Left cardiac atrium (tissue), 4 donors: ENCODE measurements at regions not wholly inside any gene's neighbourhood (a gene's known extent, or its start where the extent isn't known, plus 50 kb on each side); places are given as distances from the start of the nearest gene placed in this dataset.
"Not testable (repeated sequence)": the region's sequence is repeated elsewhere in the genome, so short reads cannot be mapped to it uniquely, and the experiment has no call there.

Experiments
- ATAC-seq, 2 donors: fragments of 200-7000 bp; cut with Tn5 transposase; one replicate each; pipeline ENCODE4 v1.9.1; 2020; ENCODE audit warnings: mild to moderate bottlenecking in 2 of 2, moderate library complexity in 2 of 2
- DNase-seq: peaks from one replicate; pipeline ENCODE4 v3.0.0-alpha.2; 2020
- intact Hi-C, 2 donors: fragments of 100-400 bp; cut with DNase I; formaldehyde crosslinking; loops; one replicate each; pipeline versions ENCODE4 v1.14.1 to v1.15.1; 2022 to 2023
- donor health status: DM: no; HTN: yes; CAD: no.
- donor health status: DM: no; HTN: yes; CAD: no; lungs with severe emphysema.
- donor health status: DM: yes; HTN: yes; CAD: no.
- donor health status: Dilated cardiomyopathy.

GRCh38 chr4:170697045-170697444 lies 607.3 kb upstream of the AADAT start:
- ATAC-seq (no peak), DNase-seq (no peak)
- intact Hi-C loops = no loop called here

GRCh38 chr4:170691168-170691567 lies 601.4 kb upstream of the AADAT start:
- no peak for DNase-seq
- no peak for ATAC-seq
- intact Hi-C loops = no loop called here

DNA sequence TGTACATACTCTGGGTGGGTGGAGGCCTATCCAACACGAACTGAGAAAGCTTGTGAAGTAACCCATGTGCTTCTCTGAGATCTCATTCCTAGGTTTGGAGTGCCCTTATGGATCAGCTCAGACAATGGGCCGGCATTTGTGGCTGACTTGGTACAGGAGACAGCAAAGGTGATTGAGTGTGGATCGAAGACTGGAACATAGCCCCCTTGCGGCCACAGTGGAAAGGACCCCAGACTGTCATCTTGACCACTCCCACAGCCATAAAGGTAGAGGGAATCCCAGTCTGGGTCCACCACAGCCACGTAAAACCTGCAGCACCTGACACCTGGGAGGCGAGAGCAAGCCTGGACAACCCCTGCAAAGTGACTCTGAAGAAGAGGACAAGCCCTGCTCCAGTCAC lies 598.0 kb upstream of the AADAT start:
- DNase-seq (no peak), ATAC-seq (no peak)
- intact Hi-C loops = no loop called here

- intact Hi-C loops, DNase-seq, ATAC-seq: not testable (repeated sequence)
Observed at GRCh38 chr4:170685701-170686100, 595.9 kb upstream of the AADAT start.

DNA sequence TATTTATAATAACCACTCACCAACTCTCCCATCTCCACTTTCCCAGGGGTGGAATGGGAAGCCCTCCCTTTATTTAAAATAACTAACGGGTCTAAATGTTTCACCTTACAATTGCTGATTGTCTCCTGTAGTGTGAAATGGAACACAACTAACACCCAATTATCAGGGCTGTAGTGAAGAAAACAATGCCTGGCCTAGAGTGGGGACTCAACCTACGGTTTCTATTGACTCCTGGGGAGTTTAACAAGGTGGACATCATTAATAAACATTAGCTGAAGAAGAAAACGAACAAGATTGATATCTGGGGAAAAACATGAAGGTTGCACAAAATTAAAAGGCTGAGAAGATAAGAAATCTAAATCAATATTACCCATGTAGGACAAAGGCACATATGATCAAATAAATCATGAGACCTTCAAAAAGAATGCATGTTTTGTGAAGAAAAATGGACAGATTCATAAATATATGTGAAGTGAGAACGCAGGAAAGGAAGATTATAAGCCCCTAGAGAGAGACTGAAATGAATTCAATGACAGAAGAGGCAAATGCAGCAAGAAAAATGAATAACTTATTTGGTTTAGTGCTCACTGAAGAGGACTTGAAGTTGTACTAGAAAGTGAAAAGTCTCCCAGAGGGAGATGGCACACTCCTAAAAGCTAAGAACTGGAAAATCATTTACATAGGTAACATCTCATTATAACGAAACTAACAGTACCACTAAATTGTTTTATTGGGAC lies 593.0 kb upstream of the AADAT start:
- intact Hi-C loops = no loop called here
- no peak for DNase-seq
- no peak for ATAC-seq

DNA sequence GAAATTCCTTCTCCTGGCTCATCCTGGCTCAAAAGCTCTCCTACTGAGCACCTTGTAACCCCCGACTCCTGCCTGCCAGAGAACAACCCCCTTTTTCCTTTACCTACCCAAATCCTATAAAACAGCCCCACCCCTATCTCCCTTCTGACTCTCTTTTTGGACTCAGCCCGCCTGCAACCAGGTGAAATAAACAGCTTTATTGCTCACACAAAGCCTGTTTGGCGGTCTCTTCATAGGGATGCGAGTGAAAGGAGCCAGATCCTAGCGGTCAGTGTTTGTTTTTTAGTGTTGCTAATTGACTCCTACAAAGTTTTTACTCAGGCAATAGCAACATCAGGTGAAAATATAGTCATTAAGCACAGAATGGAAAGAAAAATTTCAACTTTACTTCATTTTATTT lies 592.3 kb upstream of the AADAT start:
- ATAC-seq, intact Hi-C loops, DNase-seq: not testable (repeated sequence)

- DNase-seq = no peak
- no peak for ATAC-seq
- intact Hi-C loops = no loop called here
Observed at GRCh38 chr4:170675568-170676262, 586.0 kb upstream of the AADAT start.

DNA sequence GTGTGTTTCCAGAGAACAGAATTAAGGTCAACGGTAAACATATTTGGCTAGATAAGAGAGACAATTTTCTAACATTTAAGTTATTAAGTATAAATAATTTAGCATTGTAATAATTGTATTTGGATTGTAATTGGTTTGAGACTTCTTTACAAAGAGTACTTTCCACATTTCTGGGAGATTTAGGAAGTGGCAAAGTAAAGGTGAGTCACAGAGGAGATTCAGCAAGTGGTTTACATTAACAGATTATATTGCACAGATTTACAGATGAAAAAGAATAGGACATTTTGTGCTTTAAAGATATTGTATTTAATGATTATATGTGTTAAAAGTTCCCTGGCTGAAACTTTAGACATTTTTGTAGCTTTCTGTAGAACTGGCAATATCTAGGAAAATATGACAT lies 584.4 kb upstream of the AADAT start:
- ATAC-seq (no peak), DNase-seq (no peak)
- intact Hi-C loops = no loop called here

DNA sequence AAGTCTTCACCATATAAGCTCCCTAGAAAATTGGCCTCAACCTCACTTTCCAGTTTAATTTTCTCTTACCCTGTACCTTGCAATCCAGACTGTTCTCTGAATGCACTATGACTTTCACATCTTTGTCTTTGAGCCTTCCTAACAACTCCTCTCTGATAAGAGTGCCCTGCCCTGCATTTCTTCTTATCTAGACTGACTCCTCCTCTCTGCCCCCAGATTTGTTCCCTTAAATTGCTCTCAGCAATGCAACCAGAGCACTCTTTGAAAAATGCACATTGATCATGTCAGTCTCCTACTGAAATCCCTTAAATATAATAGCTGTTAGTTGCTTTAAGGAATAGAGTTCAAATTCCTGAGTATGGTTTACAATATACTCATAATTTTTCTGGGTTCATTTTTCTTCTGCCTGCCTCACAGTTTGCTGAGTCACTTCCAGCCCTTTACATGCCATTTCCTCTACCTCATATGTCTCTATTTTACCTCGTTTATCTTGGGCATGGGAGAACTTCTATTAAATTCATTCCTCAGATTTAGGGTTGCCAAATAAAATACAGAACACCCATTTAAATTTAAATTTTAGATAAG lies 582.7 kb upstream of the AADAT start:
- ATAC-seq = peak in 1 of 2 donors; percentile 58
- intact Hi-C loops = no loop called here
- no peak for DNase-seq

- DNase-seq (no peak), ATAC-seq (no peak)
Observed at GRCh38 chr4:170671171-170671570, 581.4 kb upstream of the AADAT start.

DNA sequence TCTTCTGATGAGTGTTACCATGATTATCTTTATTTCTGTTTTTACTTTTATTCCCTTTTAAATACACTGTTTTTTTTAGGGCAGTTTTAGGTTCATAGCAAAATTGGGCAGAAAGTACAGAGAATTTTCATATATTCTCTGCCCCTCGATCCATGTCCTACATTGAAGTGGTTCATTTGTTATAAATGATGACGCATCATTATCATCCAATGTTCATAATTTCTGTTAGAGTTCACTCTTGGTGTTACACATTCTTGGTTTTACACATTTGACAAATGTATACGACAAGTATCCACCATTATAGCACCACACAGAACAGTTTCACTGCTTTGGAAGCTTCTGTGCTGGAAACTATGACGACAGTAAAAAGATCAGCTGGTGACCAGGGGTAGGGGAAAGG lies 578.1 kb upstream of the AADAT start:
- ATAC-seq (no peak), DNase-seq (no peak)
- intact Hi-C loops = no loop called here

More at GRCh38 chr4:170671171-170671570, 581.4 kb upstream of the AADAT start:
- intact Hi-C loops = no loop called here

GRCh38 chr4:170666909-170667308 lies 577.2 kb upstream of the AADAT start:
- ATAC-seq (no peak), DNase-seq (no peak)
- intact Hi-C loops = no loop called here

GRCh38 chr4:170662250-170662649 lies 572.5 kb upstream of the AADAT start:
- ATAC-seq (no peak), DNase-seq (no peak)
- intact Hi-C loops = no loop called here

DNA sequence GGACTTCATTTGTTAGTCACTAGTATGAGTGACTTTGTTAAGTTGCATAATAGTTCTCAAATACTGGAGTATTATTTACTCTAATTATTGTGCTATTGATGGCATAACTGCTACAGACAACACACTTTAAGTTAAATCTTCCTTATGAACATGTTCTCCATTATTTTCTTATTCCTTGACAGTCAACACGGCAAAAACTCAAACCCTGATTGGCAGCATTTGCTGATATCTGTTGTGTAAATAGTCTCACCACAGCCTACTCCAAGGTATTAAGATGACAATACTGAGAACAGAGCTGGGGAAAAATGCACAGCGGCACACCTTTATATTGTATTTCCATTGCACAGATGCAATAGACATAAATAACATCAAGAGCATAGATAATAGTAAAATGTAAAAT lies 568.0 kb upstream of the AADAT start:
- ATAC-seq (no peak), DNase-seq (no peak)
- intact Hi-C loops = no loop called here

GRCh38 chr4:170656506-170656905 lies 566.8 kb upstream of the AADAT start:
- no peak for ATAC-seq
- intact Hi-C loops = no loop called here
- DNase-seq = no peak

GRCh38 chr4:170652571-170652970 lies 562.8 kb upstream of the AADAT start:
- ATAC-seq (no peak), DNase-seq (no peak)
- intact Hi-C loops = no loop called here

DNA sequence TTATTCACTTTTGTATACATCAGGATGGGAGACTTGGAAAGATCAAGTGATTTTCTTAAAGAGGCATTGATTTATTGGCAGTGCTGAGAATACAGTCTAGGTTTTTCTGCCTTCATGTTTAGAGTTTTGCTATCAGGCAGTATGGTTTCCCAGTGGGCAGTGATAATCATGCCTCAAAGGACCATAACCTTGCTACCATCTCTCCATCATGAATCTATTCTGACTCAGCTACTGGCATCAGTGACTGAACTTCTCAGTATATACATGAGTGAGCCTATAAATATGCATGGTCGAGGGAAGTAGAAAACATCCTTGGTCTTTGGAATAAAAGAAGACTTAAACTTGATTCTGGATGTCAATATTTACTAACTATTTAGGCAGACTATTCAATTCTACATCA lies 562.0 kb upstream of the AADAT start:
- ATAC-seq = no peak
- DNase-seq = no peak
- intact Hi-C loops = no loop called here

GRCh38 chr4:170627418-170627817 lies 537.7 kb upstream of the AADAT start:
- intact Hi-C loops = no loop called here
- no peak for ATAC-seq
- no peak for DNase-seq

GRCh38 chr4:170623899-170624298 lies 534.1 kb upstream of the AADAT start:
- intact Hi-C loops = no loop called here
- ATAC-seq (no peak), DNase-seq (no peak)

DNA sequence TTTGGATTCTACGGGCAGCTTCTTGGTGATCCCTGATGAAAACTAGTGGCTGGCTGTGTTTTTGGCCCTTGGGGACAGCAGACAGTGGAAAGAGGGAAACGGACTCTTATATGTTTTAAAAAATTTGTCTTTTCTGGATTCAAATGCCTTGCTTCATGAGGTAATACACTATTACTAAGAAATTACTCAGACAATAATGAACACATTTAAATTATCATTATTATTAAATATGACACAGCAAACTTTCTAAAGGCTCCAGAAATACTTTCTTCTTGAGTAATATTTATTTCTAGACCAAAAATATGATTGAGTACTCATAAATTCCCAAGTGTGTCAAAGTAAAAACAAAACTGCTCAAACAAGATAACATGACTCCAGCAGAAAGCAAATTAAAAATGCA lies 520.7 kb upstream of the AADAT start:
- ATAC-seq (no peak), DNase-seq (no peak)
- intact Hi-C loops = no loop called here

GRCh38 chr4:170599894-170600293 lies 510.1 kb upstream of the AADAT start:
- no peak for ATAC-seq
- intact Hi-C loops = no loop called here
- DNase-seq = no peak
